ENCODE measurements at regions not wholly inside any gene's neighbourhood (a gene's known extent, or its start where the extent isn't known, plus 50 kb on each side); places are given as distances from the start of the nearest gene placed in this dataset.
A peak's percentile ranks its signal among the peaks of the same experiment; 100 is the strongest.

- no peak for ATAC-seq (ENCODE audit: insufficient read depth, low read depth)
- Histone ChIP-seq H3K4me1 (ENCODE audit: insufficient read depth, low read length) (no peaks in the 10 kb centered on the region), H3K9me3 (ENCODE audit: insufficient read depth, low read length, severe bottlenecking) (no peaks in the 10 kb centered on the region), H3K27ac (ENCODE audit: low read length) (no peak overlapping the region), H3K4me3 (ENCODE audit: low read depth in 1 of 2, low read length in 2 of 2) (no peak overlapping the region), H3K27me3 (ENCODE audit: insufficient read depth, low read length, poor library complexity) (no peaks in the 10 kb centered on the region), H3K36me3 (ENCODE audit: insufficient read depth, low read length) (no peaks in the 10 kb centered on the region), H2AFZ (ENCODE audit: low read depth, low read length) (no peak overlapping the region), H4K20me1 (ENCODE audit: insufficient read depth, low read length) (no peaks in the 10 kb centered on the region), H3K79me2 (ENCODE audit: insufficient read depth, low read length) (no peaks in the 10 kb centered on the region), H3K4me2 (ENCODE audit: insufficient read depth, low read length) (no peak overlapping the region), H3K9ac (ENCODE audit: low read depth, low read length) (no peak overlapping the region)
- TF ChIP-seq, protein P1, sequence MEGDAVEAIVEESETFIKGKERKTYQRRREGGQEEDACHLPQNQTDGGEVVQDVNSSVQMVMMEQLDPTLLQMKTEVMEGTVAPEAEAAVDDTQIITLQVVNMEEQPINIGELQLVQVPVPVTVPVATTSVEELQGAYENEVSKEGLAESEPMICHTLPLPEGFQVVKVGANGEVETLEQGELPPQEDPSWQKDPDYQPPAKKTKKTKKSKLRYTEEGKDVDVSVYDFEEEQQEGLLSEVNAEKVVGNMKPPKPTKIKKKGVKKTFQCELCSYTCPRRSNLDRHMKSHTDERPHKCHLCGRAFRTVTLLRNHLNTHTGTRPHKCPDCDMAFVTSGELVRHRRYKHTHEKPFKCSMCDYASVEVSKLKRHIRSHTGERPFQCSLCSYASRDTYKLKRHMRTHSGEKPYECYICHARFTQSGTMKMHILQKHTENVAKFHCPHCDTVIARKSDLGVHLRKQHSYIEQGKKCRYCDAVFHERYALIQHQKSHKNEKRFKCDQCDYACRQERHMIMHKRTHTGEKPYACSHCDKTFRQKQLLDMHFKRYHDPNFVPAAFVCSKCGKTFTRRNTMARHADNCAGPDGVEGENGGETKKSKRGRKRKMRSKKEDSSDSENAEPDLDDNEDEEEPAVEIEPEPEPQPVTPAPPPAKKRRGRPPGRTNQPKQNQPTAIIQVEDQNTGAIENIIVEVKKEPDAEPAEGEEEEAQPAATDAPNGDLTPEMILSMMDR (IDR thresholded peaks at IDR 0.05; ENCODE audit: borderline replicate concordance, extremely low read depth, low read length, poor library complexity, severe bottlenecking): no peak
- no peak for TF ChIP-seq EZH2 (IDR thresholded peaks at IDR 0.05; ENCODE audit: borderline replicate concordance, low read depth, low read length, severe bottlenecking)
- DNase-seq: no peak
Observed at GRCh38 chr13:106402866-106403265, 132.6 kb downstream of the EFNB2 start.

DNA sequence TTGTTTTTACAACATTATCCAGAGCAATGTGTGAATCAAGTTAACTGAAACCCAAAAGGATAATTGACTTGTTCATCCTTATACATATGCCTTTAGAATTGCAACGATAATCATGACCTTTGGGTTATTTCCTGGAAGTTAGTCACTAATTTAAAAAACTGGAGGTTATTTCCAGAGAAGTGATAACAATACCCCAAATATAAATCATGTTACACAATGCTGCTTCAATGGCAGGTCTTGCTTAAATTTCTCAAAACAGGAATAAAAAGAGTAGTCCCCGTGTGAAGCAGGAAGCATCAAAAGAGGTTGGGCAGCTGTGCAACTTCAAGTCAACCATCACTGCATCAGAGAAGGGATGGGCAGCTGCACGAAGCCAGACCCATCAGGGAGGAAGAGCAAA is 134.4 kb downstream of the EFNB2 start:
- Histone ChIP-seq H3K4me1 (ENCODE audit: insufficient read depth, low read length) (no peaks in the 10 kb centered on the region), H2AFZ (ENCODE audit: low read depth, low read length) (no peak overlapping the region), H3K27ac (ENCODE audit: low read length) (no peak overlapping the region), H3K9ac (ENCODE audit: low read depth, low read length) (no peak overlapping the region), H3K27me3 (ENCODE audit: insufficient read depth, low read length, poor library complexity) (no peaks in the 10 kb centered on the region), H3K9me3 (ENCODE audit: insufficient read depth, low read length, severe bottlenecking) (no peaks in the 10 kb centered on the region), H3K4me3 (ENCODE audit: low read depth in 1 of 2, low read length in 2 of 2) (no peak overlapping the region), H4K20me1 (ENCODE audit: insufficient read depth, low read length) (no peaks in the 10 kb centered on the region), H3K4me2 (ENCODE audit: insufficient read depth, low read length) (no peak overlapping the region), H3K79me2 (ENCODE audit: insufficient read depth, low read length) (no peaks in the 10 kb centered on the region), H3K36me3 (ENCODE audit: insufficient read depth, low read length) (no peaks in the 10 kb centered on the region)
- DNase-seq: peak; percentile 14
- TF ChIP-seq EZH2 (IDR thresholded peaks at IDR 0.05; ENCODE audit: borderline replicate concordance, low read depth, low read length, severe bottlenecking): no peak
- TF ChIP-seq, protein P1 (IDR thresholded peaks at IDR 0.05; ENCODE audit: borderline replicate concordance, extremely low read depth, low read length, poor library complexity, severe bottlenecking): no peak
- ATAC-seq (ENCODE audit: insufficient read depth, low read depth): peak; percentile 40; the same call in 1 of the 3 replicates

DNA sequence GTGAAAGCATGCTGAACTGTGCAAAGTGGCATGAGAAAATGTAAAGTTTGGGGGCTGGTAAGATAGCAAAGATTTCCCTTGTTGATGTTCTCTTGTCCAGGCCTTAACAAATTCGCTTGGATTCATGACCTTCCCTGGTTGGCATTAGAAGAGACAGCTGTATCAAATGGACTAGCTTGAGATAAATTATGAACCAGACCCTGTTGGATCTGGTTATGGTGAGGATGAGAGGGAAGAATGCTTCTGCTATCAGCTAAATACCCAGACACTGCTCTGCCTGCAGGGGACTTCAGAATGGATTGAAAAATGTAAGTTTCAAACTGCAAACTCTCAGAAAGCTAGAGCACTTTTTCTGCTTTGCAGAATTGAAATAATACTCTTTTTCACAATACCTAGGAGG is 135.2 kb downstream of the EFNB2 start:
- Histone ChIP-seq H2AFZ (ENCODE audit: low read depth, low read length) (no peak overlapping the region), H3K27me3 (ENCODE audit: insufficient read depth, low read length, poor library complexity) (no peaks in the 10 kb centered on the region), H3K4me2 (ENCODE audit: insufficient read depth, low read length) (no peak overlapping the region), H3K4me1 (ENCODE audit: insufficient read depth, low read length) (no peaks in the 10 kb centered on the region), H3K79me2 (ENCODE audit: insufficient read depth, low read length) (no peaks in the 10 kb centered on the region), H3K4me3 (ENCODE audit: low read depth in 1 of 2, low read length in 2 of 2) (no peak overlapping the region), H4K20me1 (ENCODE audit: insufficient read depth, low read length) (no peaks in the 10 kb centered on the region), H3K9ac (ENCODE audit: low read depth, low read length) (no peak overlapping the region), H3K9me3 (ENCODE audit: insufficient read depth, low read length, severe bottlenecking) (no peaks in the 10 kb centered on the region), H3K36me3 (ENCODE audit: insufficient read depth, low read length) (no peaks in the 10 kb centered on the region), H3K27ac (ENCODE audit: low read length) (no peak overlapping the region)
- no peak for DNase-seq
- no peak for TF ChIP-seq EZH2 (IDR thresholded peaks at IDR 0.05; ENCODE audit: borderline replicate concordance, low read depth, low read length, severe bottlenecking)
- TF ChIP-seq, protein P1 (IDR thresholded peaks at IDR 0.05; ENCODE audit: borderline replicate concordance, extremely low read depth, low read length, poor library complexity, severe bottlenecking): no peak
- no peak for ATAC-seq (ENCODE audit: insufficient read depth, low read depth)

GRCh38 chr13:106398289-106398688 is 137.2 kb downstream of the EFNB2 start:
- no peaks in the 10 kb centered on the region for H3K36me3 ChIP-seq (ENCODE audit: insufficient read depth, low read length)
- H3K9me3 ChIP-seq (ENCODE audit: insufficient read depth, low read length, severe bottlenecking): no peaks in the 10 kb centered on the region
- DNase-seq: no peak
- H3K4me2 ChIP-seq (ENCODE audit: insufficient read depth, low read length): no peak overlapping the region
- H3K9ac ChIP-seq (ENCODE audit: low read depth, low read length): no peak overlapping the region
- H3K27ac ChIP-seq (ENCODE audit: low read length): no peak overlapping the region
- H4K20me1 ChIP-seq (ENCODE audit: insufficient read depth, low read length): no peaks in the 10 kb centered on the region
- H3K4me3 ChIP-seq (ENCODE audit: low read depth in 1 of 2, low read length in 2 of 2): no peak overlapping the region
- H3K79me2 ChIP-seq (ENCODE audit: insufficient read depth, low read length): no peaks in the 10 kb centered on the region
- H2AFZ ChIP-seq (ENCODE audit: low read depth, low read length): no peak overlapping the region
- no peaks in the 10 kb centered on the region for H3K27me3 ChIP-seq (ENCODE audit: insufficient read depth, low read length, poor library complexity)
- H3K4me1 ChIP-seq (ENCODE audit: insufficient read depth, low read length): no peaks in the 10 kb centered on the region
- no peak for TF ChIP-seq EZH2 (IDR thresholded peaks at IDR 0.05; ENCODE audit: borderline replicate concordance, low read depth, low read length, severe bottlenecking)
- TF ChIP-seq, protein P1 (IDR thresholded peaks at IDR 0.05; ENCODE audit: borderline replicate concordance, extremely low read depth, low read length, poor library complexity, severe bottlenecking): no peak
- no peak for ATAC-seq (ENCODE audit: insufficient read depth, low read depth)
